ENCODE measurements at regions not wholly inside any gene's neighbourhood (a gene's known extent, or its start where the extent isn't known, plus 50 kb on each side); places are given as distances from the start of the nearest gene placed in this dataset.

DNA sequence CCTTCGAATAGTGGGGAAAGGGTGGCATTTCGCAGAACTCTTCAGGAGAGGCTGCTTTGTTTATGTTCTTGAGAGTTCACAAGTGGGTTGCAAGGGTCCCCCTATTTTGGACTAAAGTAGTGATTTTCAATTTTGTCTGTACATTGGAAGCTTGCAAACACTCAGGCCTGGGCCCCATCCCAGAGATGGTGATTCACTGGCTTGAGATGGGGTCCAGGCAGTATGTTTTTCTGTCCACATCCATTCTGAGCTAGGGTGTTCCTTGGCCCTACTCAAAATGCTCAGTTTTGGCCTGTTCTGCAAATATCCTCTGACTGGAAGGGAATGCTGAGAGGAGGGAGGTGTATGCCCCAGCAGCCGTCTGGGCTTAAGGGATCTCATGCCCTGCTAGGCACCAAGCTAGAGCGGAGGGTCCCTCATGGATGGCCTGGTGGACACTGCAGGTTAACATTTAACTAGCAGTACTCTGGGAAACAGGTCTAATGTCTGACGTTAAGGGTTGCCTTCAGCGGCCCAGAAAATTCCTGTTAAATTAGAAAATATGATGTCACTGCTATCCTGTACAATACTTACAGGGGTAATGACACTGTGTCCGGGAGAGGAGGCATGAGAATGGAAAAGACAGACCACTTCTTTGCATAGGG, 181.4 kb downstream of the OPA1 start:
- H3K27ac ChIP-seq = no peak overlapping the region
- TF ChIP-seq, protein P1, sequence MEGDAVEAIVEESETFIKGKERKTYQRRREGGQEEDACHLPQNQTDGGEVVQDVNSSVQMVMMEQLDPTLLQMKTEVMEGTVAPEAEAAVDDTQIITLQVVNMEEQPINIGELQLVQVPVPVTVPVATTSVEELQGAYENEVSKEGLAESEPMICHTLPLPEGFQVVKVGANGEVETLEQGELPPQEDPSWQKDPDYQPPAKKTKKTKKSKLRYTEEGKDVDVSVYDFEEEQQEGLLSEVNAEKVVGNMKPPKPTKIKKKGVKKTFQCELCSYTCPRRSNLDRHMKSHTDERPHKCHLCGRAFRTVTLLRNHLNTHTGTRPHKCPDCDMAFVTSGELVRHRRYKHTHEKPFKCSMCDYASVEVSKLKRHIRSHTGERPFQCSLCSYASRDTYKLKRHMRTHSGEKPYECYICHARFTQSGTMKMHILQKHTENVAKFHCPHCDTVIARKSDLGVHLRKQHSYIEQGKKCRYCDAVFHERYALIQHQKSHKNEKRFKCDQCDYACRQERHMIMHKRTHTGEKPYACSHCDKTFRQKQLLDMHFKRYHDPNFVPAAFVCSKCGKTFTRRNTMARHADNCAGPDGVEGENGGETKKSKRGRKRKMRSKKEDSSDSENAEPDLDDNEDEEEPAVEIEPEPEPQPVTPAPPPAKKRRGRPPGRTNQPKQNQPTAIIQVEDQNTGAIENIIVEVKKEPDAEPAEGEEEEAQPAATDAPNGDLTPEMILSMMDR (conservative IDR thresholded peaks at IDR 0.05) = no peak

DNA sequence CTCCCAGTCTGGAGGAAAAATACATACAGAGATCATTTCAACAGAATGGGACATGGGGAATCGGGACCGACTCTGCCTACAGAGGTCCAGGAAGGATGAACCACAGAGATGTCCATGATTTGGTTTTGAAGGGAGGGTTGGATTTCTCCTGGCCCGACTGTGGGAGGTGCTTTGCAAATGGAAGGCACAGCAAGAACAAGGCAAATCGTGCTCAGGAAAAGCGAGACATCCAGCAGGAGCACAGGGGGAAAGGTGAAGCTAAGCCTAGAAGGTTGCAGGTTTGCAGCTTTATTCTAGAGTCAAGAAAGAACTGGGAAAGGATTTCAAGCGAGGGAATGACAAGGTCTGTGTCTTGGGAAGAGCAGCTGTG, 181.9 kb downstream of the OPA1 start:
- H3K27ac ChIP-seq = no peak overlapping the region
- TF ChIP-seq, protein P1 (conservative IDR thresholded peaks at IDR 0.05) = no peak

DNA sequence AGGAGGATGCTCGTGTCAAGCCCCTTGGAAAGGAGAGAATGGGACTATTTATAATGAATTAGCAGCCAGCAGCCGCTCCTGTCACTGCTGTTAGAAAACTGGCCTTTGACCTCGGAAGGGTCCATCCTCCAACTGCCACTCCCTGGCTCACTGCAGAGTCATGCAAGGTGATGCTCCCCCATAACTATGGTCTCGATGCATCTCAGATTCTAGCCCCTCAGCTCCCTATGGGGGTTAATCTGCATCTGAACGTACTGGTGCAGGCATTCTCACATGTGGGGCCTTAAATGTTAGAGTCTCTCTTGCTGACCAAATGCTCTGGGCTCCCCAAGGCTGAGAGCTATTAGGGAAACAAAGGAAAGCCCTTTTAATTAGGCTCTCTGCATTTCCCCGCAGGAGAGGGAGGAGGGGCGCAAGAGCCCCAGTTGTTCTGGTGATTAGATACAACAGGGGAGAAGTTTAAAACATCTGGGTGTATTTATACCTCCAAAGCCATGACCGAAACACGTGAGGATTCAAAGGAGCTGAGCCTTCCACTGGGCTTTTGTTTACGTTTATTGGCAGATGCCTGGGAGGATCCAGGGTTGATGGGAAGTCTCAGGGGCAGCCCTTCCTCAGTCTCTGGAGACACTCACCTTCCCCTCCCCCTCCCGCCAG, 182.5 kb downstream of the OPA1 start:
- TF ChIP-seq, protein P1 (conservative IDR thresholded peaks at IDR 0.05) = no peak
- H3K27ac ChIP-seq = no peak overlapping the region

DNA sequence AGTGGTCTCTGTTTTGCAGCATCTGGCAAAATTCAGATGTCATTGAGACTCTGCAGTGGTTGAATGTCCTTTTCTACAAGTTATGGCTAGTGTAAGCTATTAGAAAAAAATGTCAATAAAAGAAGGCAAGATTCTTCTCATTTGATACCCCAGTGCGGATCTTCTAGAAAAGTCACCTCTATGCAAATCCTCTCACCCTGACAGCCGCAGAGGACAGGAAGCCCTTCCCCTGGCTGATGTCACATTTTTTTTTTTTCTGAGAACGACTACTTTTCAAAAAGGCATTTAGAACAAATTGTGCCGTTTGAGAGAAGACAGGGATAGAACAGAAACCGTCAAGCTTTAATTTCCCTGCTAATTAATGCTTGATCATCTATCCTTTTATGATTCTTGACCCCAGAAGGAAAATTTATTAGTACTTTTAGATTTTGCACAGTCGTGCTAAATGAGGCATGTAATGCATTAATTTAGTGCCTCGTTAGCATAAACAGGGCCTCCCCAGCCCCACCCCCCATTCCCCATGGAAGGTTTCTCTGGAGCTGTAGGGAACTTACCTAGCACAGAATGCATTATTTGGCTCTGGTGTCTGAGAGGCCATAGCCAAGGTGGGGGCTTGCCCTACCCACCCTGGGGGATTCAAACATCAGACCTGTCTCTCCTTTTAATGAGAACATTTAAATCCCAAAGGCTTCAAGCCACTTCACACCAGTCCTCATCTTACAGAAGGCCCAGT, 183.8 kb downstream of the OPA1 start:
- TF ChIP-seq, protein P1 (conservative IDR thresholded peaks at IDR 0.05) = no peak

DNA sequence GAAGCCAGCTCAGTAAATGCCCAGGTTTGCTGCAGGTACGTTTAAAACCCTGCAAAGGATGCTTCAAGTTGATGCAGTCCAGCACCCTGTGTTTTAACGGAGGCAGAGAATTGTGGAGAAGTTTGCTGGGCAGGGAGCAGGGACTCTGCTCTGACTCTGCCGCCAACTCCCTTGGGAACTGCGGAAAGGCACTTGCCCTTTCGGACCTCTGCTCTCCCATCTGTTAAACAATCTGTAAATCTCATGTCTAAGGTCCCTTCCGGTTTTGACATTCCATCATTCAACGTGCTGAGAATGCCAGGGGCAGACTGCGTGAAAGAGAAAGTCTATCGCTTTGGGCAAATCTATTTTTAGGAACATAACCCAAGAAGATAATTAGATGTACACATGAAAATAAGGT, 184.5 kb downstream of the OPA1 start:
- TF ChIP-seq, protein P1 (conservative IDR thresholded peaks at IDR 0.05) = no peak
- no peak overlapping the region for H3K27ac ChIP-seq

More for the DNA sequence above, 183.8 kb downstream of the OPA1 start:
- no peak overlapping the region for H3K27ac ChIP-seq

DNA sequence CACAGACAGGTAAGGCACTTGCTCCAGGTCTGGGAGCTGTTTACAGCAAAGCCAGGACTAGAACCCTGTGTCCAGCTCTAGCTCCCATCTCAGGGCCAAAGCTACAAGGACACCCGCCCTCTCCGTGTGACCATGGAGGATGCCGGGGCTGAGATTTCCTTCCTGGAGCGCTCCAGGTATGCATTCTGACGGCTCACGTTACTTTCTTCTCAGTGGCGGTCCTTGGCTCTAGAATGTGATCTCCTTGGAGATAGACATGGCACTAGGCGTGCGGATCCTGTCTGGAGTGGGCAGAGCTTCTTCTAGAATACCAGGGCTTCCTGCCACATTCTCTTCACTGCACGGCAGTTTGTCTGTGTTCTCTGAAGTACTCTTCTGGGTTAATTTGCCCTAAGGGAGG, 185.7 kb downstream of the OPA1 start:
- TF ChIP-seq, protein P1 (conservative IDR thresholded peaks at IDR 0.05) = no peak
- H3K27ac ChIP-seq = no peak overlapping the region

DNA sequence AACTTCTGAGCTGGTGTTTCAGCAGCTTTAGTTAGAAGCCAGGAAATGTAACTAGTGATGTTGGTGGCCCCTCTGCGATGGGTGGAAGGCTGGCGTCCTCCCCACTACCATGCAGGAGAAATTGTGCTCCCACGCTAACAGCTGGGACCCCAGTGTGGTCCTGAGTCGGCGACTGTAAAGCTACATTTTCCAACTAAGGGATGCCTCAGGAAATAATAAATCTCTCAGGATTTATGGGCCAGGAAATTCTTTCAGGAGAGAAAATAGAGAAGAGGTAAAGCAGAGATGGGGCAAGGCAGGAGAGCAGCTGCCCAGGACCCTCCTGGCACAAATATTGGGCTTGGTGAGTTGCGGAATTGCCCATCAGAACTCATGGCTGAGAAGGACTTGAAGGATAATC, 186.9 kb downstream of the OPA1 start:
- no peak overlapping the region for H3K27ac ChIP-seq
- TF ChIP-seq, protein P1 (conservative IDR thresholded peaks at IDR 0.05) = no peak

Data from VCaP (cell line).